ENCODE measurements at regions not wholly inside any gene's neighbourhood (a gene's known extent, or its start where the extent isn't known, plus 50 kb on each side); places are given as distances from the start of the nearest gene placed in this dataset.

GRCh38 chr14:97074456-97074855 is 277.3 kb downstream of the VRK1 start:
- Mint-ChIP-seq H3K27ac (ENCODE audit: unreplicated experiment) (no peak overlapping the region), H3K4me3 (ENCODE audit: unreplicated experiment) (no peak overlapping the region), H3K4me1 (ENCODE audit: low read depth, unreplicated experiment) (no peaks in the 10 kb centered on the region), H3K9me3 (ENCODE audit: unreplicated experiment) (no peaks in the 10 kb centered on the region), H3K36me3 (ENCODE audit: insufficient read depth, unreplicated experiment) (no peaks in the 10 kb centered on the region), H3K27me3 (ENCODE audit: insufficient read depth, unreplicated experiment) (peaks cover 8% of the 10 kb centered on the region)
- no peak for TF ChIP-seq CTCF (IDR thresholded peaks at IDR 0.05; ENCODE audit: insufficient read depth in 1 of 2, low read depth in 1 of 2, low read length in 1 of 2, severe bottlenecking in 1 of 2, unreplicated experiment in 1 of 2)
- Histone ChIP-seq H3K4me1 (no peaks in the 10 kb centered on the region), H3K36me3 (ENCODE audit: control insufficient read depth, insufficient read depth, low read length) (no peaks in the 10 kb centered on the region), H3K27me3 (replicated peaks; ENCODE audit: control insufficient read depth, insufficient read depth, low read length) (no peaks in the 10 kb centered on the region), H3K4me3 (ENCODE audit: low read depth, low read length) (no peak overlapping the region), H3K9me3 (no peaks in the 10 kb centered on the region)
- intact Hi-C loops (cut with micrococcal nuclease; ENCODE audit: unreplicated experiment) = no loop called here
- POLR2A ChIA-PET = no interaction called here
- CTCF ChIA-PET = no interaction called here
- no peak for DNase-seq
- BruUV-seq (replicated peaks) = no TSS peak

GRCh38 chr14:97074856-97075255 is 277.7 kb downstream of the VRK1 start:
- CTCF ChIA-PET = no interaction called here
- Mint-ChIP-seq H3K27ac (ENCODE audit: unreplicated experiment) (no peak overlapping the region), H3K9me3 (ENCODE audit: unreplicated experiment) (no peaks in the 10 kb centered on the region), H3K4me1 (ENCODE audit: low read depth, unreplicated experiment) (no peaks in the 10 kb centered on the region), H3K27me3 (ENCODE audit: insufficient read depth, unreplicated experiment) (peaks cover 8% of the 10 kb centered on the region), H3K36me3 (ENCODE audit: insufficient read depth, unreplicated experiment) (no peaks in the 10 kb centered on the region), H3K4me3 (ENCODE audit: unreplicated experiment) (no peak overlapping the region)
- POLR2A ChIA-PET = no interaction called here
- H3K4me1 ChIP-seq = no peaks in the 10 kb centered on the region
- no peaks in the 10 kb centered on the region for H3K36me3 ChIP-seq (ENCODE audit: control insufficient read depth, insufficient read depth, low read length)
- intact Hi-C loops (cut with micrococcal nuclease; ENCODE audit: unreplicated experiment) = no loop called here
- no peaks in the 10 kb centered on the region for H3K9me3 ChIP-seq
- H3K27me3 ChIP-seq (replicated peaks; ENCODE audit: control insufficient read depth, insufficient read depth, low read length) = no peaks in the 10 kb centered on the region
- TF ChIP-seq CTCF (IDR thresholded peaks at IDR 0.05; ENCODE audit: insufficient read depth in 1 of 2, low read depth in 1 of 2, low read length in 1 of 2, severe bottlenecking in 1 of 2, unreplicated experiment in 1 of 2) = no peak
- no peak overlapping the region for H3K4me3 ChIP-seq (ENCODE audit: low read depth, low read length)
- DNase-seq = no peak
- no TSS peak for BruUV-seq (replicated peaks)

DNA sequence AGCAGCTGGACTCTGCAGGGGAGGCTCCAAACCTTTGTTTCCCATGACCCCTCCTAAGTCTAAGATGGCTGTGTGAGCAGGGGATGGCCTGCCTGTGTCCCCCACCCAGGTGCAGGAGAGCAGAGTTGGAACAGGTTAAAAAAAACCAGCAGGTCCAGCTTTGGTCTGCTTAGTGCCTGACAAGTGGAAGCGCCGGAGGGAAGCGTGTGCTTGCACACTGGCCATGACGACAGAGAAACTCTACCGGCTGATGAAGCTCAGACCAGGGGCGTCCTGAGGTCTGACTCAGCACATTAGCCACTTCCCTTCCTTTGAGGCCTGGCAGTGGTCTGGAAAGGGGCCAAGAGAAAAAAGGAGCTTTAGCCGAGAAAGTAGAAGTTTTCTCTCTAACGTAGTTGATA is 280.1 kb downstream of the VRK1 start:
- no peaks in the 10 kb centered on the region for H3K9me3 ChIP-seq
- H3K4me1 ChIP-seq = no peaks in the 10 kb centered on the region
- Mint-ChIP-seq H3K4me3 (ENCODE audit: unreplicated experiment) (no peak overlapping the region), H3K4me1 (ENCODE audit: low read depth, unreplicated experiment) (no peaks in the 10 kb centered on the region), H3K27me3 (ENCODE audit: insufficient read depth, unreplicated experiment) (peaks cover 10% of the 10 kb centered on the region), H3K9me3 (ENCODE audit: unreplicated experiment) (no peaks in the 10 kb centered on the region), H3K27ac (ENCODE audit: unreplicated experiment) (no peak overlapping the region), H3K36me3 (ENCODE audit: insufficient read depth, unreplicated experiment) (no peaks in the 10 kb centered on the region)
- no peak overlapping the region for H3K4me3 ChIP-seq (ENCODE audit: low read depth, low read length)
- BruUV-seq (replicated peaks) = no TSS peak
- ChIA-PET CTCF (no interaction called here), POLR2A (no interaction called here)
- intact Hi-C loops (cut with micrococcal nuclease; ENCODE audit: unreplicated experiment) = no loop called here
- no peaks in the 10 kb centered on the region for H3K27me3 ChIP-seq (replicated peaks; ENCODE audit: control insufficient read depth, insufficient read depth, low read length)
- no peak for TF ChIP-seq CTCF (IDR thresholded peaks at IDR 0.05; ENCODE audit: insufficient read depth in 1 of 2, low read depth in 1 of 2, low read length in 1 of 2, severe bottlenecking in 1 of 2, unreplicated experiment in 1 of 2)
- no peak for DNase-seq
- no peaks in the 10 kb centered on the region for H3K36me3 ChIP-seq (ENCODE audit: control insufficient read depth, insufficient read depth, low read length)

All from Caco-2 (cell line).